GM12878 (cell line): ENCODE measurements at regions not wholly inside any gene's neighbourhood (a gene's known extent, or its start where the extent isn't known, plus 50 kb on each side); places are given as distances from the start of the nearest gene placed in this dataset.

Experiments
- BCL3 ChIP-seq: IDR thresholded peaks from 2 replicates; pipeline ENCODE4 v1.6.1; 2011; ENCODE audit warnings: borderline replicate concordance, low read depth, mild to moderate bottlenecking, moderate library complexity, low read length; ENCODE audit not compliant: insufficient read depth, poor library complexity, severe bottlenecking
- CTCF ChIP-seq, 3 experiments: IDR thresholded peaks in 2 of 3; conservative IDR thresholded peaks in 1 of 3; 2 replicates each; pipeline ENCODE4 v1.5.1; 2011; ENCODE audit warnings: low read depth in 3 of 3, low read length in 3 of 3, mild to moderate bottlenecking in 3 of 3, control low read depth in 2 of 3, moderate library complexity in 2 of 3, inconsistent platforms in 1 of 3, mixed read lengths in 1 of 3; ENCODE audit not compliant: control insufficient read depth in 2 of 3, insufficient read depth in 1 of 3; ENCODE audit errors: extremely low read depth in 1 of 3
- GABPA ChIP-seq: IDR thresholded peaks from 2 replicates; pipeline ENCODE4 v1.6.1; 2014; ENCODE audit warnings: antibody characterized with exemption, low read depth, mild to moderate bottlenecking, inconsistent platforms
- JUND ChIP-seq: IDR thresholded peaks from 2 replicates; pipeline ENCODE4 v1.6.1; 2012; ENCODE audit warnings: low read depth, mild to moderate bottlenecking, low read length, improper control_type of control experiment, moderate library complexity
- MTA3 ChIP-seq: IDR thresholded peaks from 2 replicates; pipeline ENCODE4 v1.6.1; 2012; ENCODE audit warnings: low read length, inconsistent platforms, borderline replicate concordance
- NFXL1 ChIP-seq: fragments of 450-650 bp; IDR thresholded peaks from 2 replicates; pipeline ENCODE4 v1.6.1; 2017; ENCODE audit warnings: antibody characterized with exemption, mild to moderate bottlenecking, borderline replicate concordance
- NR2C1 ChIP-seq: fragments of 450-650 bp; IDR thresholded peaks from 2 replicates; pipeline ENCODE4 v1.6.1; 2017; ENCODE audit warnings: antibody characterized with exemption, mild to moderate bottlenecking, moderate library complexity
- PBX3 ChIP-seq: IDR thresholded peaks from 2 replicates; pipeline ENCODE4 v1.6.1; 2011; ENCODE audit warnings: mild to moderate bottlenecking, low read depth, low read length, moderate library complexity; ENCODE audit not compliant: insufficient replicate concordance
- POLR2A ChIP-seq: IDR thresholded peaks from 2 replicates; pipeline ENCODE4 v1.6.1; 2011; ENCODE audit warnings: low read depth, mild to moderate bottlenecking, low read length
- TCF7 ChIP-seq: IDR thresholded peaks from 2 replicates; pipeline ENCODE4 v1.6.1; 2014; ENCODE audit warnings: antibody characterized with exemption, borderline replicate concordance
- ZBTB33 ChIP-seq: fragments of 450-650 bp; IDR thresholded peaks from 2 replicates; pipeline ENCODE4 v1.6.1; 2017; ENCODE audit warnings: mild to moderate bottlenecking
- ZNF24 ChIP-seq: fragments of 450-650 bp; IDR thresholded peaks from 2 replicates; pipeline ENCODE4 v1.6.1; 2017; ENCODE audit warnings: antibody characterized with exemption, mild to moderate bottlenecking

GRCh38 chr11:45027312-45027711 is 76.6 kb upstream of the TP53I11 start:
- TF ChIP-seq NR2C1 (no peak), PBX3 (no peak), JUND (no peak), ZBTB33 (no peak), TCF7 (no peak), POLR2A (no peak), BCL3 (no peak), NFXL1 (no peak), CTCF (IDR thresholded peaks at IDR 0.05 in 2 of 3, conservative IDR thresholded peaks at IDR 0.05 in 1 of 3; ENCODE audit: control insufficient read depth in 2 of 3, extremely low read depth in 1 of 3, insufficient read depth in 1 of 3, low read depth in 3 of 3, low read length in 3 of 3) (no peak), GABPA (no peak), ZNF24 (no peak), MTA3 (no peak)
